NT2/D1 (cell line): ENCODE measurements at regions not wholly inside any gene's neighbourhood (a gene's known extent, or its start where the extent isn't known, plus 50 kb on each side); places are given as distances from the start of the nearest gene placed in this dataset.

Experiments used
- SUZ12 ChIP-seq: IDR thresholded peaks from 2 replicates; pipeline ENCODE4 v1.6.1; 2011; ENCODE audit not compliant: insufficient read length, insufficient read depth; ENCODE audit errors: extremely low read depth
- YY1 ChIP-seq: IDR thresholded peaks from 2 replicates; pipeline ENCODE4 v1.6.1; 2011; ENCODE audit not compliant: insufficient read length, insufficient read depth
- ZNF274 ChIP-seq: IDR thresholded peaks from 2 replicates; pipeline ENCODE4 v1.6.1; 2011; ENCODE audit warnings: mild to moderate bottlenecking, low read depth, low read length

GRCh38 chr4:100098011-100098545, 92.2 kb downstream of the DDIT4L start:
- no peak for TF ChIP-seq SUZ12
- no peak for TF ChIP-seq ZNF274
- no peak for TF ChIP-seq YY1
